GM18499 (cell line): ENCODE measurements at regions not wholly inside any gene's neighbourhood (a gene's known extent, or its start where the extent isn't known, plus 50 kb on each side); places are given as distances from the start of the nearest gene placed in this dataset.
A peak's percentile ranks its signal among the peaks of the same experiment; 100 is the strongest.
"Not testable (repeated sequence)": the region's sequence is repeated elsewhere in the genome, so short reads cannot be mapped to it uniquely, and the experiment has no call there.

Source experiments
- ATAC-seq: cut with Tn5 transposase; IDR thresholded peaks from one replicate; pipeline ENCODE4 v1.9.1; 2021; ENCODE audit warnings: moderate number of reproducible peaks; ENCODE audit not compliant: insufficient read depth, unreplicated experiment

- no peak for ATAC-seq
Observed at GRCh38 chr1:242827538-242827937, 303.0 kb upstream of the PLD5 start.

GRCh38 chr1:242826701-242827336 lies 302.3 kb upstream of the PLD5 start:
- ATAC-seq: no peak

GRCh38 chr1:242824435-242824834 lies 299.9 kb upstream of the PLD5 start:
- ATAC-seq: no peak

GRCh38 chr1:242813490-242814091 lies 289.1 kb upstream of the PLD5 start:
- peak; percentile 82 for ATAC-seq

- no peak for ATAC-seq
Observed at GRCh38 chr1:242811092-242811840, 286.8 kb upstream of the PLD5 start.

- ATAC-seq: no peak
Observed at GRCh38 chr1:242806324-242806723, 281.8 kb upstream of the PLD5 start.

GRCh38 chr1:242805360-242805759 lies 280.9 kb upstream of the PLD5 start:
- not testable (repeated sequence) for ATAC-seq

GRCh38 chr1:242802973-242803372 lies 278.5 kb upstream of the PLD5 start:
- no peak for ATAC-seq

- ATAC-seq: no peak
Observed at GRCh38 chr1:242800521-242800920, 276.0 kb upstream of the PLD5 start.

- ATAC-seq: no peak
Observed at GRCh38 chr1:242797856-242798255, 273.4 kb upstream of the PLD5 start.

GRCh38 chr1:242788771-242789170 lies 264.3 kb upstream of the PLD5 start:
- ATAC-seq: peak; percentile 66

GRCh38 chr1:242787968-242788367 lies 263.5 kb upstream of the PLD5 start:
- ATAC-seq: no peak

GRCh38 chr1:242784807-242785206 lies 260.3 kb upstream of the PLD5 start:
- no peak for ATAC-seq

GRCh38 chr1:242784084-242784483 lies 259.6 kb upstream of the PLD5 start:
- peak; percentile 48 for ATAC-seq

- ATAC-seq: no peak
Observed at GRCh38 chr1:242774256-242774655, 249.8 kb upstream of the PLD5 start.

- ATAC-seq: no peak
Observed at GRCh38 chr1:242770366-242770765, 245.9 kb upstream of the PLD5 start.

- ATAC-seq: no peak
Observed at GRCh38 chr1:242764161-242764560, 239.7 kb upstream of the PLD5 start.

- ATAC-seq: no peak
Observed at GRCh38 chr1:242761556-242761955, 237.1 kb upstream of the PLD5 start.

- ATAC-seq: no peak
Observed at GRCh38 chr1:242754926-242755325, 230.4 kb upstream of the PLD5 start.

GRCh38 chr1:242754125-242754524 lies 229.6 kb upstream of the PLD5 start:
- ATAC-seq: no peak

- ATAC-seq: no peak
Observed at GRCh38 chr1:242747233-242747632, 222.7 kb upstream of the PLD5 start.

GRCh38 chr1:242745079-242745478 lies 220.6 kb upstream of the PLD5 start:
- no peak for ATAC-seq
